PC-3 (cell line): ENCODE measurements at regions not wholly inside any gene's neighbourhood (a gene's known extent, or its start where the extent isn't known, plus 50 kb on each side); places are given as distances from the start of the nearest gene placed in this dataset.

Source experiments
- CTCF ChIP-seq: fragments of 300-600 bp; sonication (generic); conservative IDR thresholded peaks from 2 replicates; pipeline ENCODE4 v1.5.1; 2017; ENCODE audit warnings: antibody characterized with exemption, low read depth, mild to moderate bottlenecking, low read length
- EZH2 ChIP-seq: fragments of 300-600 bp; sonication (generic); IDR thresholded peaks from one replicate; pipeline ENCODE4 v1.6.1; 2017; ENCODE audit warnings: antibody characterized with exemption, mild to moderate bottlenecking, low read length; ENCODE audit not compliant: unreplicated experiment
- EZH2phosphoT487 ChIP-seq: fragments of 300-600 bp; sonication (generic); IDR thresholded peaks from 2 replicates; pipeline ENCODE4 v1.6.1; 2018; ENCODE audit warnings: mild to moderate bottlenecking, antibody characterized with exemption, low read length, borderline replicate concordance

- TF ChIP-seq EZH2 (no peak), CTCF (no peak), EZH2phosphoT487 (no peak)
Measured at GRCh38 chr5:71923755-71924154, 183.5 kb upstream of the MAP1B start.
